ENCODE measurements at regions not wholly inside any gene's neighbourhood (a gene's known extent, or its start where the extent isn't known, plus 50 kb on each side); places are given as distances from the start of the nearest gene placed in this dataset.

- Histone ChIP-seq H3K36me3 (ENCODE audit: control insufficient read depth in 2 of 4, insufficient read depth in 4 of 4, low read length in 3 of 4) (no peaks in the 10 kb centered on the region), H3K9ac (replicated peaks in 1 of 4; ENCODE audit: extremely low read depth in 1 of 4, low read depth in 3 of 4, low read length in 3 of 4) (no peak overlapping the region), H3K27ac (ENCODE audit: low read depth, low read length) (no peak overlapping the region), H2BK5ac (ENCODE audit: low read depth, low read length) (no peak overlapping the region), H2AK5ac (ENCODE audit: low read depth, low read length) (no peak overlapping the region), H2BK12ac (ENCODE audit: low read depth, low read length) (no peak overlapping the region), H2AFZ (ENCODE audit: low read length) (no peak overlapping the region), H2BK120ac (replicated peaks; ENCODE audit: low read depth, low read length) (no peak overlapping the region), H3K27me3 (replicated peaks in 1 of 4; ENCODE audit: control insufficient read depth in 3 of 4, extremely low read depth in 1 of 4, insufficient read depth in 3 of 4, low read length in 3 of 4) (peaks cover 0 to 1% (median 0%) of the 10 kb centered on the region in 4 experiments; a peak in 1 of 7 replicates), H3K23me2 (ENCODE audit: low read depth, low read length) (peaks cover 2% of the 10 kb centered on the region; the same call in 1 of the 2 replicates), H3K14ac (ENCODE audit: insufficient read length) (no peak overlapping the region), H3K79me1 (ENCODE audit: low read depth, low read length) (no peaks in the 10 kb centered on the region), H3K23ac (ENCODE audit: insufficient read length) (no peak overlapping the region), H3K56ac (replicated peaks; ENCODE audit: insufficient read length, low read depth, low read length) (no peak overlapping the region), H3K4me2 (ENCODE audit: insufficient read depth in 1 of 2, low read depth in 2 of 2, low read length in 2 of 2) (no peak overlapping the region), H4K5ac (ENCODE audit: insufficient read length, low read depth, low read length) (no peak overlapping the region), H4K20me1 (replicated peaks in 1 of 2; ENCODE audit: control insufficient read depth in 1 of 2, insufficient read depth in 2 of 2, low read length in 2 of 2) (no peaks in the 10 kb centered on the region), H3K9me3 (ENCODE audit: insufficient read depth in 2 of 2, low read depth in 1 of 2, low read length in 1 of 2) (no peaks in the 10 kb centered on the region), H3K4ac (replicated peaks; ENCODE audit: insufficient read length, low read depth, low read length) (no peak overlapping the region), H3K18ac (ENCODE audit: extremely low read depth, low read length) (no peak overlapping the region), H3K79me2 (ENCODE audit: control insufficient read depth in 1 of 2, insufficient read depth in 2 of 2, low read length in 2 of 2) (no peaks in the 10 kb centered on the region), H3K4me3 (ENCODE audit: extremely low read depth in 1 of 4, insufficient read depth in 2 of 4, low read depth in 3 of 4, low read length in 4 of 4) (no peak overlapping the region), H2BK15ac (ENCODE audit: low read length) (no peak overlapping the region), H3K4me1 (replicated peaks in 1 of 4; ENCODE audit: control insufficient read depth in 3 of 4, insufficient read depth in 4 of 4, low read length in 3 of 4) (peaks cover 0 to 8% (median 7%) of the 10 kb centered on the region in 4 experiments; a peak in 4 of 7 replicates), H2BK20ac (ENCODE audit: low read length) (no peak overlapping the region), H4K91ac (replicated peaks; ENCODE audit: insufficient read length, low read length) (no peak overlapping the region), H4K8ac (ENCODE audit: extremely low read depth, insufficient read depth, low read length) (no peak overlapping the region)
- FAIRE-seq (no peak), DNase-seq (ENCODE audit: low read depth in 1 of 2, low spot score in 2 of 2) (no peak)
- POLR2A ChIA-PET (ENCODE audit: partially characterized antibody), result no interaction called here
- CTCF ChIA-PET (ENCODE audit: partially characterized antibody), result interaction anchor here (0.6 to 1.2 kb wide), 2 partner anchors 49 to 1472 kb away, joined by 3 read pairs; no protein-coding TSS in a partner anchor
- 88% methylated on average over 1 of the region's 1 CpG; no CpG with 5 or more reads in 1 of the 2 experiments for WGBS, 2 experiments (ENCODE audit: extremely low coverage in 1 of 2, insufficient coverage in 1 of 2, insufficient read length in 1 of 2, insufficient replicate concordance in 2 of 2, low coverage in 1 of 2, low lambda C conversion rate in 2 of 2, missing lambda C conversion rate in 1 of 2)
- TF ChIP-seq MAX (IDR thresholded peaks at IDR 0.05) (no peak), RAD21 (IDR thresholded peaks at IDR 0.05 in 1 of 2, conservative IDR thresholded peaks at IDR 0.05 in 1 of 2; ENCODE audit: low read depth in 2 of 2, low read length in 2 of 2) (no peak), CBX5 (IDR thresholded peaks at IDR 0.05; ENCODE audit: low read depth, low read length) (no peak), ASH2L (IDR thresholded peaks at IDR 0.05; ENCODE audit: low read length) (no peak), CEBPB (IDR thresholded peaks at IDR 0.05; ENCODE audit: low read depth, low read length) (no peak), SP4 (IDR thresholded peaks at IDR 0.05; ENCODE audit: low read length) (no peak), SP2 (IDR thresholded peaks at IDR 0.05; ENCODE audit: low read length) (no peak), RNF2 (IDR thresholded peaks at IDR 0.05; ENCODE audit: borderline replicate concordance, low read depth, low read length, missing control alignments, poor library complexity, severe bottlenecking) (no peak), POLR2AphosphoS5 (IDR thresholded peaks at IDR 0.05; ENCODE audit: low read depth, low read length) (no peak), PHF8 (conservative IDR thresholded peaks at IDR 0.05; ENCODE audit: low read depth, low read length) (no peak), BACH1 (IDR thresholded peaks at IDR 0.05; ENCODE audit: low read length) (no peak), SUZ12 (IDR thresholded peaks at IDR 0.05; ENCODE audit: low read length) (no peak), GABPA (IDR thresholded peaks at IDR 0.05; ENCODE audit: borderline replicate concordance, insufficient read depth, low read length) (no peak)
- TF ChIP-seq, protein P1, sequence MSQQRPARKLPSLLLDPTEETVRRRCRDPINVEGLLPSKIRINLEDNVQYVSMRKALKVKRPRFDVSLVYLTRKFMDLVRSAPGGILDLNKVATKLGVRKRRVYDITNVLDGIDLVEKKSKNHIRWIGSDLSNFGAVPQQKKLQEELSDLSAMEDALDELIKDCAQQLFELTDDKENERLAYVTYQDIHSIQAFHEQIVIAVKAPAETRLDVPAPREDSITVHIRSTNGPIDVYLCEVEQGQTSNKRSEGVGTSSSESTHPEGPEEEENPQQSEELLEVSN (IDR thresholded peaks at IDR 0.05), result no peak
Measured at GRCh38 chr1:200231787-200232231, 178.0 kb downstream of the ZNF281 start.

Data from H1 (cell line).